ENCODE measurements at regions not wholly inside any gene's neighbourhood (a gene's known extent, or its start where the extent isn't known, plus 50 kb on each side); places are given as distances from the start of the nearest gene placed in this dataset.

DNA sequence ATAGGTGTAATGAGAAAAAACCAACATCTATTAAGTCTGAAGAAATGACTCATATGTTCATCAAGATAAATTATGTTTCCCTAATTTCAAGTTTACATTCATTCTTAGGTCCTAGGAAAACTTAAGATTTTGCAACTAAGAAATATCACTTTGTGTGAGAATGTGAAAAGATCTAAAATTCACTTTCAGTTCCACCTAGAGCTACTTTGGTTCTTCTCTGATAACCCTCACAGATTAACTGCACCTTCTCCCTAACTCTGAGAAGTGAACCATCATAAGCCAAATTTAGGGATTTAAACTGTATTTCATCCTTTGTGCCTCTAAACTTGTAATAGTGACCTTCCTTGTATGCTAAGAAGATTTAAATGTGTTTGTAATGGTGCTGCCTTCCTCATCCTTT lies 213.0 kb downstream of the FRK start:
- TF ChIP-seq CTCF (IDR thresholded peaks at IDR 0.05; ENCODE audit: low read depth, low read length, poor library complexity, severe bottlenecking) = no peak
- no peak for TF ChIP-seq EZH2phosphoT487 (IDR thresholded peaks at IDR 0.05; ENCODE audit: borderline replicate concordance, low read length)
